ENCODE measurements at regions not wholly inside any gene's neighbourhood (a gene's known extent, or its start where the extent isn't known, plus 50 kb on each side); places are given as distances from the start of the nearest gene placed in this dataset.
"Not testable (repeated sequence)": the region's sequence is repeated elsewhere in the genome, so short reads cannot be mapped to it uniquely, and the experiment has no call there.

GRCh38 chr2:22397847-22398246 is 987.1 kb upstream of the KLHL29 start:
- Histone ChIP-seq H3K9me3 (ENCODE audit: control insufficient read depth in 3 of 3, low read length in 3 of 3) (no peaks in the 10 kb centered on the region), H3K4me1 (ENCODE audit: control insufficient read depth in 3 of 3, insufficient read depth in 3 of 3, low read length in 3 of 3) (no peaks in the 10 kb centered on the region), H3K9ac (ENCODE audit: low read depth in 1 of 3, low read length in 3 of 3) (no peak overlapping the region), H3K4me3 (ENCODE audit: low read length in 3 of 3) (no peak overlapping the region), H3K27ac (ENCODE audit: low read depth, low read length) (no peak overlapping the region), H3K27me3 (ENCODE audit: control insufficient read depth in 3 of 3, insufficient read depth in 3 of 3, low read length in 3 of 3) (no peaks in the 10 kb centered on the region), H3K36me3 (ENCODE audit: control insufficient read depth in 3 of 3, insufficient read depth in 3 of 3, low read length in 3 of 3) (no peaks in the 10 kb centered on the region)

DNA sequence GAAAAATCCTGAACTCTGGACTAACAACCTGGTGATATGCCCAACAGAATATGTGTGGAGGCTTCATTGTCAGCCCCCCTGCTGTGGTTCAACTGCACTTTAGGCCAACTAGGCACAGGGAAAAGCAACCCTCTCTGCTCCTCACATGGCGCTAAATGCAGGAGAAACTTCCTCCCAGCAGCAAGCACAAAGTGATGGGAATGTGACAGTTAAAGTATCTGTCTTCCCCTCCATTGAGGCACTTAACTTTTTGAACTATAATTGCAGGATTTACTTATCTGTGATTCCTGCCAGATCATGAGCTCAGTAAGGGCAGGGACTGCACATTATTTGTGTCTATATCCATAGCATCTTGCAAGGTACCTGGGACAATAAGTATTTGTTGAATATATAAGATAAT is 981.2 kb upstream of the KLHL29 start:
- H3K27ac ChIP-seq (ENCODE audit: low read depth, low read length), result no peak overlapping the region
- no peaks in the 10 kb centered on the region for H3K9me3 ChIP-seq (ENCODE audit: control insufficient read depth in 3 of 3, low read length in 3 of 3)
- H3K4me3 ChIP-seq (ENCODE audit: low read length in 3 of 3), result no peak overlapping the region
- H3K4me1 ChIP-seq (ENCODE audit: control insufficient read depth in 3 of 3, insufficient read depth in 3 of 3, low read length in 3 of 3), result no peaks in the 10 kb centered on the region
- no peaks in the 10 kb centered on the region for H3K36me3 ChIP-seq (ENCODE audit: control insufficient read depth in 3 of 3, insufficient read depth in 3 of 3, low read length in 3 of 3)
- no peak overlapping the region for H3K9ac ChIP-seq (ENCODE audit: low read depth in 1 of 3, low read length in 3 of 3)
- no peaks in the 10 kb centered on the region for H3K27me3 ChIP-seq (ENCODE audit: control insufficient read depth in 3 of 3, insufficient read depth in 3 of 3, low read length in 3 of 3)

- no peaks in the 10 kb centered on the region for H3K27me3 ChIP-seq (ENCODE audit: control insufficient read depth in 3 of 3, insufficient read depth in 3 of 3, low read length in 3 of 3)
- no peaks in the 10 kb centered on the region for H3K36me3 ChIP-seq (ENCODE audit: control insufficient read depth in 3 of 3, insufficient read depth in 3 of 3, low read length in 3 of 3)
- no peak overlapping the region for H3K9ac ChIP-seq (ENCODE audit: low read depth in 1 of 3, low read length in 3 of 3)
- H3K4me1 ChIP-seq (ENCODE audit: control insufficient read depth in 3 of 3, insufficient read depth in 3 of 3, low read length in 3 of 3), result no peaks in the 10 kb centered on the region
- no peak overlapping the region for H3K4me3 ChIP-seq (ENCODE audit: low read length in 3 of 3)
- H3K9me3 ChIP-seq (ENCODE audit: control insufficient read depth in 3 of 3, low read length in 3 of 3), result no peaks in the 10 kb centered on the region
- H3K27ac ChIP-seq (ENCODE audit: low read depth, low read length), result no peak overlapping the region
Observed at GRCh38 chr2:22406625-22407024, 978.4 kb upstream of the KLHL29 start.

DNA sequence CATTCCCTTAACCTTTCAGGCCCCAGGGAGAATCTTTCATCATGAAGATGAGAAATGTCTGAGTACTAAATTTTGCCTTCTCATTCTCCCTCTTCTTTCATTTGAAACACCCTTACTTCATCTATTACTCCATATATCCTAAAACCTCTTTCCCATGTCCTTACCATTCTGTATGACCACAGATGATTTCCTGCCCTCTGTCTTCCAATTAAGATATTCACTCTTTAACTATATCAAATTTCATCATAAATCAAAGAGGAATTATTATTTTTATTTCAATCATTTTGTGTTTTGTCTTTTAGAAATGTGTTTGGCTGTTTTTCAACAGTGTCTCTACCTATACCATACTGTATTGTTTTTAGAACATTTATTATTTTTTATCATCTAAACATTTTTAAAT is 964.9 kb upstream of the KLHL29 start:
- H3K4me3 ChIP-seq (ENCODE audit: low read length in 3 of 3), result no peak overlapping the region
- H3K36me3 ChIP-seq (ENCODE audit: control insufficient read depth in 3 of 3, insufficient read depth in 3 of 3, low read length in 3 of 3), result no peaks in the 10 kb centered on the region
- no peaks in the 10 kb centered on the region for H3K27me3 ChIP-seq (ENCODE audit: control insufficient read depth in 3 of 3, insufficient read depth in 3 of 3, low read length in 3 of 3)
- H3K9ac ChIP-seq (ENCODE audit: low read depth in 1 of 3, low read length in 3 of 3), result no peak overlapping the region
- H3K27ac ChIP-seq (ENCODE audit: low read depth, low read length), result no peak overlapping the region
- no peaks in the 10 kb centered on the region for H3K4me1 ChIP-seq (ENCODE audit: control insufficient read depth in 3 of 3, insufficient read depth in 3 of 3, low read length in 3 of 3)
- H3K9me3 ChIP-seq (ENCODE audit: control insufficient read depth in 3 of 3, low read length in 3 of 3), result peaks cover 4 to 9% (median 4%) of the 10 kb centered on the region in 3 donors

- Histone ChIP-seq H3K9me3 (ENCODE audit: control insufficient read depth in 3 of 3, low read length in 3 of 3) (no peaks in the 10 kb centered on the region), H3K27me3 (ENCODE audit: control insufficient read depth in 3 of 3, insufficient read depth in 3 of 3, low read length in 3 of 3) (no peaks in the 10 kb centered on the region), H3K27ac (ENCODE audit: low read depth, low read length) (no peak overlapping the region), H3K9ac (ENCODE audit: low read depth in 1 of 3, low read length in 3 of 3) (no peak overlapping the region), H3K36me3 (ENCODE audit: control insufficient read depth in 3 of 3, insufficient read depth in 3 of 3, low read length in 3 of 3) (no peaks in the 10 kb centered on the region), H3K4me1 (ENCODE audit: control insufficient read depth in 3 of 3, insufficient read depth in 3 of 3, low read length in 3 of 3) (no peaks in the 10 kb centered on the region), H3K4me3 (ENCODE audit: low read length in 3 of 3) (no peak overlapping the region)
Observed at GRCh38 chr2:22442051-22442450, 942.9 kb upstream of the KLHL29 start.

DNA sequence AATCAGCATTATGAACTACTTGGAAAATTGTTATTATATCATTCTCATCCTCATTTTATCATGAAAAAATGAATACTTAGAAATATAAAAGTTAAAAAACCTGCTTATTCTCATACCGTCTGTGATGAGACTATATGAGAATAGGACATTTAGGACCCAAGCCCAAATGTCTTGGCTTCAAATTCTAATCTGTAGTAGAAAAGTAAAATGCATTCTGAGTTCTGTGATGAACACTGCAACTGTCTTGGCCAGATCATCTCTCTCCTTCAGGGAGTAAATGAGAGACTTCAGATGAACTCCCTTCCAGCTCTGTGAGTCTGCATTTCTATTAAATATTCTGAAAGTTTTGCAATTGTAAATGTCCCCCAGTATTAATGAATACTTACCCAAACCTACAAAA is 940.7 kb upstream of the KLHL29 start:
- Histone ChIP-seq H3K4me1 (ENCODE audit: control insufficient read depth in 3 of 3, insufficient read depth in 3 of 3, low read length in 3 of 3) (no peaks in the 10 kb centered on the region), H3K27ac (ENCODE audit: low read depth, low read length) (no peak overlapping the region), H3K4me3 (ENCODE audit: low read length in 3 of 3) (no peak overlapping the region), H3K9me3 (ENCODE audit: control insufficient read depth in 3 of 3, low read length in 3 of 3) (no peaks in the 10 kb centered on the region), H3K27me3 (ENCODE audit: control insufficient read depth in 3 of 3, insufficient read depth in 3 of 3, low read length in 3 of 3) (no peaks in the 10 kb centered on the region), H3K9ac (ENCODE audit: low read depth in 1 of 3, low read length in 3 of 3) (no peak overlapping the region), H3K36me3 (ENCODE audit: control insufficient read depth in 3 of 3, insufficient read depth in 3 of 3, low read length in 3 of 3) (no peaks in the 10 kb centered on the region)

GRCh38 chr2:22449696-22450095 is 935.3 kb upstream of the KLHL29 start:
- H3K27ac ChIP-seq (ENCODE audit: low read depth, low read length), result no peak overlapping the region
- no peaks in the 10 kb centered on the region for H3K27me3 ChIP-seq (ENCODE audit: control insufficient read depth in 3 of 3, insufficient read depth in 3 of 3, low read length in 3 of 3)
- no peak overlapping the region for H3K9ac ChIP-seq (ENCODE audit: low read depth in 1 of 3, low read length in 3 of 3)
- H3K9me3 ChIP-seq (ENCODE audit: control insufficient read depth in 3 of 3, low read length in 3 of 3), result no peaks in the 10 kb centered on the region
- H3K4me1 ChIP-seq (ENCODE audit: control insufficient read depth in 3 of 3, insufficient read depth in 3 of 3, low read length in 3 of 3), result no peaks in the 10 kb centered on the region
- H3K4me3 ChIP-seq (ENCODE audit: low read length in 3 of 3), result no peak overlapping the region
- H3K36me3 ChIP-seq (ENCODE audit: control insufficient read depth in 3 of 3, insufficient read depth in 3 of 3, low read length in 3 of 3), result no peaks in the 10 kb centered on the region

DNA sequence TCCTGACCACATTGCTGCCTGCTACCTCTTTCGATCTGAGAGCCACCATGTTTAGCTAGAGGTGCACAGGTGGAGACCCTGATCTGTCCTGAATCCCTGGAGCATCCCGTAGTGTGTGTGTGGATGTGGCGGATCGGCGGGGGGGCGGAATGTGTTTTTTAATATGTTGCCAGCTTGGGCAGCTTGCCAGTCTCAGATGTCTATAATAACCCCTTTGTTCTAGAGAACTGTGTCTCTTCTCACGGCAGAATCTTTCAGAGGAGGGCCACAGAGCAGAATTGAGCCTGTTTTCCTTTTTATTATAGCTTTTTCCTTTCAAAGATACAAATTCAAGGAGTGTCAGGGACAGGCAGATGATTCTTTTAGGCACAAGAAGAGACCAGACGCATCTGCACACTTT is 934.1 kb upstream of the KLHL29 start:
- H3K9ac ChIP-seq (ENCODE audit: low read depth in 1 of 3, low read length in 3 of 3), result no peak overlapping the region
- no peaks in the 10 kb centered on the region for H3K27me3 ChIP-seq (ENCODE audit: control insufficient read depth in 3 of 3, insufficient read depth in 3 of 3, low read length in 3 of 3)
- no peaks in the 10 kb centered on the region for H3K36me3 ChIP-seq (ENCODE audit: control insufficient read depth in 3 of 3, insufficient read depth in 3 of 3, low read length in 3 of 3)
- no peak overlapping the region for H3K4me3 ChIP-seq (ENCODE audit: low read length in 3 of 3)
- H3K27ac ChIP-seq (ENCODE audit: low read depth, low read length), result no peak overlapping the region
- no peaks in the 10 kb centered on the region for H3K9me3 ChIP-seq (ENCODE audit: control insufficient read depth in 3 of 3, low read length in 3 of 3)
- H3K4me1 ChIP-seq (ENCODE audit: control insufficient read depth in 3 of 3, insufficient read depth in 3 of 3, low read length in 3 of 3), result no peaks in the 10 kb centered on the region

GRCh38 chr2:22454826-22455485 is 930.0 kb upstream of the KLHL29 start:
- Histone ChIP-seq H3K4me1 (ENCODE audit: control insufficient read depth in 3 of 3, insufficient read depth in 3 of 3, low read length in 3 of 3) (no peaks in the 10 kb centered on the region), H3K36me3 (ENCODE audit: control insufficient read depth in 3 of 3, insufficient read depth in 3 of 3, low read length in 3 of 3) (no peaks in the 10 kb centered on the region), H3K27me3 (ENCODE audit: control insufficient read depth in 3 of 3, insufficient read depth in 3 of 3, low read length in 3 of 3) (no peaks in the 10 kb centered on the region)

DNA sequence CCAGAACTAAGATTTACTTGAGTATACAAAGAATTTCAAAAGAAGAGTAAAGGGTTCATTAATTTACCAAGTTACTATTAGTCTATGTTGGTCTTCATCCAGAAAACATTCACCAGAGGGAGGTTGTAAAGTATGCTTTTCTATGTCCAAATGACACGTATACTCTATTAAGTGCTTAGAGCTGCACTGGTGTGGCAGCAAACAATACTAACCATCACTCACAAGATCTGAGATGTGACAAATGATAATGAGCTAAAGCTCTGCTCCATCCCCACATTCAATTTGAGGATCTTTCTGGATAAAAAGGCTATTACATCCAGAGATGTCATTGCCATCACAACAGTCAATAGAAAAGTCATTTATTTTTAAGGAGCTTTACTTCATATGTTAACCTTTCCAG is 926.5 kb upstream of the KLHL29 start:
- Histone ChIP-seq H3K9me3 (ENCODE audit: control insufficient read depth in 3 of 3, low read length in 3 of 3) (no peaks in the 10 kb centered on the region), H3K27me3 (ENCODE audit: control insufficient read depth in 3 of 3, insufficient read depth in 3 of 3, low read length in 3 of 3) (no peaks in the 10 kb centered on the region), H3K36me3 (ENCODE audit: control insufficient read depth in 3 of 3, insufficient read depth in 3 of 3, low read length in 3 of 3) (no peaks in the 10 kb centered on the region), H3K4me3 (ENCODE audit: low read length in 3 of 3) (no peak overlapping the region), H3K9ac (ENCODE audit: low read depth in 1 of 3, low read length in 3 of 3) (no peak overlapping the region), H3K4me1 (ENCODE audit: control insufficient read depth in 3 of 3, insufficient read depth in 3 of 3, low read length in 3 of 3) (no peaks in the 10 kb centered on the region), H3K27ac (ENCODE audit: low read depth, low read length) (no peak overlapping the region)

More at GRCh38 chr2:22454826-22455485, 930.0 kb upstream of the KLHL29 start:
- Histone ChIP-seq H3K4me3 (ENCODE audit: low read length in 3 of 3) (no peak overlapping the region), H3K9ac (ENCODE audit: low read depth in 1 of 3, low read length in 3 of 3) (no peak overlapping the region), H3K27ac (ENCODE audit: low read depth, low read length) (no peak overlapping the region), H3K9me3 (ENCODE audit: control insufficient read depth in 3 of 3, low read length in 3 of 3) (no peaks in the 10 kb centered on the region)

GRCh38 chr2:22475103-22475502 is 909.9 kb upstream of the KLHL29 start:
- not testable (repeated sequence) for H3K27me3 ChIP-seq (ENCODE audit: control insufficient read depth in 3 of 3, insufficient read depth in 3 of 3, low read length in 3 of 3); H3K4me1 ChIP-seq (ENCODE audit: control insufficient read depth in 3 of 3, insufficient read depth in 3 of 3, low read length in 3 of 3); H3K9ac ChIP-seq (ENCODE audit: low read depth in 1 of 3, low read length in 3 of 3); H3K27ac ChIP-seq (ENCODE audit: low read depth, low read length); H3K36me3 ChIP-seq (ENCODE audit: control insufficient read depth in 3 of 3, insufficient read depth in 3 of 3, low read length in 3 of 3); H3K9me3 ChIP-seq (ENCODE audit: control insufficient read depth in 3 of 3, low read length in 3 of 3); H3K4me3 ChIP-seq (ENCODE audit: low read length in 3 of 3)
